ENCODE measurements at regions not wholly inside any gene's neighbourhood (a gene's known extent, or its start where the extent isn't known, plus 50 kb on each side); places are given as distances from the start of the nearest gene placed in this dataset.

DNA sequence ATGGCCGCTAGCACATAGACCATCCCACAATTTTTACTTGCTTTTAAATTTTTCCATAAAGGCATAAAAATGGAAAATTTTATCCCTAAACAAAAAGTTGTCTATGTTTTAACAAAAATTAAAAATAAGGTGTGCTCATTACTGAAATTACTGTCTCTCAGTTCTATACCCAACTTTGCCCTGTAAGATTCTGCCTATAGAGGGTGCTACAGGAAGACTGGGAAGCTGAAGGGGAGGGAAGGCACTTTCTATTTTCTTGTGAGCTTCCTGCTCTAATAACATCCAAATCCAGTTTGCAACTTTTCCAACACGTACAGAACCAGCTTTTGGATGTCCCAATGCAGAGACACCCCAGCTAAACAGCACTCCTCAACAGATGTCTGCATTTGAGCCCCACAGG lies 666.9 kb downstream of the PLCL1 start:
- intact Hi-C loops (cut with DNase I; ENCODE audit: low total_unique reads), result no loop called here
- Histone ChIP-seq H3K27ac (no peak overlapping the region), H3K9me3 (no peaks in the 10 kb centered on the region), H3K36me3 (no peaks in the 10 kb centered on the region), H3K27me3 (no peaks in the 10 kb centered on the region), H3K4me3 (no peak overlapping the region), H3K4me1 (no peaks in the 10 kb centered on the region)
- no peak for DNase-seq
- TF ChIP-seq, protein P1, sequence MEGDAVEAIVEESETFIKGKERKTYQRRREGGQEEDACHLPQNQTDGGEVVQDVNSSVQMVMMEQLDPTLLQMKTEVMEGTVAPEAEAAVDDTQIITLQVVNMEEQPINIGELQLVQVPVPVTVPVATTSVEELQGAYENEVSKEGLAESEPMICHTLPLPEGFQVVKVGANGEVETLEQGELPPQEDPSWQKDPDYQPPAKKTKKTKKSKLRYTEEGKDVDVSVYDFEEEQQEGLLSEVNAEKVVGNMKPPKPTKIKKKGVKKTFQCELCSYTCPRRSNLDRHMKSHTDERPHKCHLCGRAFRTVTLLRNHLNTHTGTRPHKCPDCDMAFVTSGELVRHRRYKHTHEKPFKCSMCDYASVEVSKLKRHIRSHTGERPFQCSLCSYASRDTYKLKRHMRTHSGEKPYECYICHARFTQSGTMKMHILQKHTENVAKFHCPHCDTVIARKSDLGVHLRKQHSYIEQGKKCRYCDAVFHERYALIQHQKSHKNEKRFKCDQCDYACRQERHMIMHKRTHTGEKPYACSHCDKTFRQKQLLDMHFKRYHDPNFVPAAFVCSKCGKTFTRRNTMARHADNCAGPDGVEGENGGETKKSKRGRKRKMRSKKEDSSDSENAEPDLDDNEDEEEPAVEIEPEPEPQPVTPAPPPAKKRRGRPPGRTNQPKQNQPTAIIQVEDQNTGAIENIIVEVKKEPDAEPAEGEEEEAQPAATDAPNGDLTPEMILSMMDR (IDR thresholded peaks at IDR 0.05), result no peak

DNA sequence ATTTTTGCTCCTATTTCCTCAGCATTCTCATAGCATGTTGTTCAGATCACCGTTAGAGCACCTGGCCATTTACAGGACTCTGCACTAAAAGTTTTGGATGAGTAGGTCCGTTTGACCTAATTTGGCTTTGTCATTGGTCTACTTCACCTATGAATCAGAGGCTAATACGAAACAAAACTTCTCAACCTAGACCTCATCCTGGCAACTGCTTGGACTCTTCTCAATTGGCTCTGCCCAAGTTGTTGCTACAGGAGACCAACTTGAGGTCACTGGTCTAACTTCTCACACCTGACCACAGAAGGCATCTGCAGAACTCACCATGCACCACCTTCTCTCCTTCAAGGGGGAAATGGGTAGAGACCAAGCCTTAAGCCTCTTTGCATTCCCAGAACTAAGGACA lies 663.7 kb downstream of the PLCL1 start:
- no peaks in the 10 kb centered on the region for H3K9me3 ChIP-seq
- TF ChIP-seq, protein P1 (IDR thresholded peaks at IDR 0.05), result no peak
- DNase-seq, result no peak
- no peaks in the 10 kb centered on the region for H3K4me1 ChIP-seq
- intact Hi-C loops (cut with DNase I; ENCODE audit: low total_unique reads), result no loop called here
- no peak overlapping the region for H3K27ac ChIP-seq
- H3K27me3 ChIP-seq, result no peaks in the 10 kb centered on the region
- no peaks in the 10 kb centered on the region for H3K36me3 ChIP-seq
- H3K4me3 ChIP-seq, result no peak overlapping the region

DNA sequence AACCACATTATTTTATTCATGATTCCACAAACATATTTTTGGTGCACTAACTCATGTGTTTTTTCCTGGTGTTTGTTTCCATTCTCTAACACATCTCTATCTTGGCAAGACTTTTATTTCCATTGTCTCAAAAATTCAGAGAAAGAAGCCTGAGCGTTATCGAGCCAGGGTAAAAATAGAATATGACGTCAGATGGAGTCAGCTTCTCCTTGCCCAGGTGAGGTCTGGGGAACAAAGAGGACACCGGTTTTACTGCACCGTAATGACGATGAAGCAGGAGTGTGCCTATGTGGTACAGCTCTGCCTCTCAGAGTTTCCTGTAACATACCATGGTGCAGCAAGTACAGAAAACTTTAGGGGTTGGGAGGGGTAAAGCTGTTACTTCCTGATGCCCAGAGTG lies 661.6 kb downstream of the PLCL1 start:
- H3K27me3 ChIP-seq, result no peaks in the 10 kb centered on the region
- intact Hi-C loops (cut with DNase I; ENCODE audit: low total_unique reads), result no loop called here
- H3K27ac ChIP-seq, result no peak overlapping the region
- TF ChIP-seq, protein P1 (IDR thresholded peaks at IDR 0.05), result no peak
- H3K36me3 ChIP-seq, result no peaks in the 10 kb centered on the region
- H3K9me3 ChIP-seq, result no peaks in the 10 kb centered on the region
- no peaks in the 10 kb centered on the region for H3K4me1 ChIP-seq
- no peak overlapping the region for H3K4me3 ChIP-seq
- no peak for DNase-seq

DNA sequence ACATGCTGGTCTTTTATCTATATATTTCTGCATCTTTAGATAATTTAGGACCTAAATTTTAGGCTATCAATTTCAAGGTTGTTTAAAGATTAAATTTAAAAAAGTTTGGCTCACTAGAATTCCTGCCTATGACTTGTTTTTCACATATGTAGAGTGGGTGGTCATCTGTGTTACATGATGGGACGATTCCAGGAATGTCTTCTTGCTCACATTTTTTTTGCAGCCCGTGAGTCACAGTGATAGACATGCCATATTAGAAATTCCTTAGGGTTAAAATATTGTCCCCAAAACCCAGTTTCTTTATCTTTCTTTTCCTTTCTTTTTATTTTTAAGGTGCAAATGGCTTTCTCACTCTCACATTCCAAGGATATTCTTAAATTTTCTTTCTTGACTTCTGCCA lies 652.0 kb downstream of the PLCL1 start:
- no peak for DNase-seq

DNA sequence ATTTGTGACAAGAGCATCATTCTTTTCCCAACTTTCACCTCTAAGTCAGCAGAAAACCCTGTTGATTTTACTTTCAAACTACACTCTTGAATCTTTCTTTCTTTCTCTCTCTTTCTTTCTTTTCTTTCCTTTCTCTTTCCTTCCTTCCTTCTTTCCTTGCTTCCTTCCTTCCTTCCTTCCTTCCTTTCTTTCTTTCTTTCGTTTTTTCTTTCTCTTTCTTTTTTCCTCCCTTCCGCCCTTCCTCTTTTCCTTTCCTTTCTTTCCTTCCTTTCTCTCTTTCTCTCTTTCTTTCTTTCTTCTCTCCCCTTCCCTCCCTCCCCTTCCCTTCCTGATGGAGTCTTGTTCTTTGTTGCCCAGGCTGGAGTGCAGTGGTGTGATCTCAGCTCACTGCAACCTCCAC lies 649.5 kb downstream of the PLCL1 start:
- TF ChIP-seq, protein P1 (IDR thresholded peaks at IDR 0.05), result no peak
- intact Hi-C loops (cut with DNase I; ENCODE audit: low total_unique reads), result no loop called here
- Histone ChIP-seq H3K27me3 (no peaks in the 10 kb centered on the region), H3K4me1 (no peaks in the 10 kb centered on the region), H3K9me3 (no peaks in the 10 kb centered on the region), H3K4me3 (no peak overlapping the region), H3K36me3 (no peaks in the 10 kb centered on the region), H3K27ac (no peak overlapping the region)
- no peak for DNase-seq

More for the DNA sequence above, 652.0 kb downstream of the PLCL1 start:
- H3K4me3 ChIP-seq, result no peak overlapping the region
- no peaks in the 10 kb centered on the region for H3K9me3 ChIP-seq
- no peaks in the 10 kb centered on the region for H3K27me3 ChIP-seq
- H3K27ac ChIP-seq, result no peak overlapping the region
- intact Hi-C loops (cut with DNase I; ENCODE audit: low total_unique reads), result no loop called here
- TF ChIP-seq, protein P1 (IDR thresholded peaks at IDR 0.05), result no peak
- H3K36me3 ChIP-seq, result no peaks in the 10 kb centered on the region
- no peaks in the 10 kb centered on the region for H3K4me1 ChIP-seq

DNA sequence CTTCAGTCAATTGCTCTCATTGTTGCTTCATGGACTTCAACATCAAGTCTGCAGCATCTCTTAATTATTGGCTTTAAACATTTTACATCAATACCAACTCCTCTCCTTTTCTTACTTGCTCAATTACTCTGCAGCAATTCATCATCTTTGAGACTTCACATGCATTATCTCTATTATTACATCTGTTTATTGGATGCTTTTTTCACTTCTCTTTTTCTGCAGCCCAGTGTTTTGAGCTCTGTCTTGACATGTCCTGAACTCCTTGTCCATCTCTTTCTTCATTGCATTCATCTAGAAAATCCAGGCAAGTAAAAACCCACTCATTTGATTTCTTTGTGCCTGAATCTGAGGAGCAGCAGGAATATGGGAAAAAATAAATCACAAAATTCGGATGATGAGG lies 647.9 kb downstream of the PLCL1 start:
- no peaks in the 10 kb centered on the region for H3K4me1 ChIP-seq
- H3K27ac ChIP-seq, result no peak overlapping the region
- no peak for DNase-seq
- H3K9me3 ChIP-seq, result no peaks in the 10 kb centered on the region
- no peaks in the 10 kb centered on the region for H3K36me3 ChIP-seq
- TF ChIP-seq, protein P1 (IDR thresholded peaks at IDR 0.05), result no peak
- no peaks in the 10 kb centered on the region for H3K27me3 ChIP-seq
- intact Hi-C loops (cut with DNase I; ENCODE audit: low total_unique reads), result no loop called here
- no peak overlapping the region for H3K4me3 ChIP-seq
